GM20000 (cell line): ENCODE measurements at regions not wholly inside any gene's neighbourhood (a gene's known extent, or its start where the extent isn't known, plus 50 kb on each side); places are given as distances from the start of the nearest gene placed in this dataset.

Source experiments
- DNase-seq: peaks from one replicate; pipeline ENCODE4 v3.0.0; 2012; ENCODE audit warnings: low spot score
- TF ChIP-seq, protein P1 (sequence below): IDR thresholded peaks from 2 replicates; pipeline ENCODE4 v1.5.1; 2012; ENCODE audit warnings: mild to moderate bottlenecking, control low read depth; ENCODE audit errors: extremely low read depth, missing control alignments

DNA sequence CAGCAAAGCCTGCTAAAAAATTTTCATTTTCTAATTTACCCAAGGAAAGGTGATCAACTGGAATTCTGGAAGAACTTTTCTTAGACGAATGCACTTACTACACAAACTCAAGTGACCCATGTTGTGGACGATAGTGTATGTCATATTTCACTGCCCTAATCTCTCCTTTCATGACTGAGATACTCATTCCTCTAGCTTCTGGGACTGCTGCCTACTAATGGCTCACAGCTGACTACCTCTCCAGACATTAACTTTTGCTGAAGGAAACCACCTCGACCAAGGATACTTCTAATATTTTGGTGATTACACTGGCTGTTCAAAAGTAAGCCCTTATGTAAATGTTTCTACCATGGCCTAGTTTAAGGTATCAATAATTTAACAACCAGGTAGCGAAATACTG, 959.9 kb upstream of the GHITM start:
- DNase-seq: no peak
- TF ChIP-seq, protein P1, sequence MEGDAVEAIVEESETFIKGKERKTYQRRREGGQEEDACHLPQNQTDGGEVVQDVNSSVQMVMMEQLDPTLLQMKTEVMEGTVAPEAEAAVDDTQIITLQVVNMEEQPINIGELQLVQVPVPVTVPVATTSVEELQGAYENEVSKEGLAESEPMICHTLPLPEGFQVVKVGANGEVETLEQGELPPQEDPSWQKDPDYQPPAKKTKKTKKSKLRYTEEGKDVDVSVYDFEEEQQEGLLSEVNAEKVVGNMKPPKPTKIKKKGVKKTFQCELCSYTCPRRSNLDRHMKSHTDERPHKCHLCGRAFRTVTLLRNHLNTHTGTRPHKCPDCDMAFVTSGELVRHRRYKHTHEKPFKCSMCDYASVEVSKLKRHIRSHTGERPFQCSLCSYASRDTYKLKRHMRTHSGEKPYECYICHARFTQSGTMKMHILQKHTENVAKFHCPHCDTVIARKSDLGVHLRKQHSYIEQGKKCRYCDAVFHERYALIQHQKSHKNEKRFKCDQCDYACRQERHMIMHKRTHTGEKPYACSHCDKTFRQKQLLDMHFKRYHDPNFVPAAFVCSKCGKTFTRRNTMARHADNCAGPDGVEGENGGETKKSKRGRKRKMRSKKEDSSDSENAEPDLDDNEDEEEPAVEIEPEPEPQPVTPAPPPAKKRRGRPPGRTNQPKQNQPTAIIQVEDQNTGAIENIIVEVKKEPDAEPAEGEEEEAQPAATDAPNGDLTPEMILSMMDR: no peak

DNA sequence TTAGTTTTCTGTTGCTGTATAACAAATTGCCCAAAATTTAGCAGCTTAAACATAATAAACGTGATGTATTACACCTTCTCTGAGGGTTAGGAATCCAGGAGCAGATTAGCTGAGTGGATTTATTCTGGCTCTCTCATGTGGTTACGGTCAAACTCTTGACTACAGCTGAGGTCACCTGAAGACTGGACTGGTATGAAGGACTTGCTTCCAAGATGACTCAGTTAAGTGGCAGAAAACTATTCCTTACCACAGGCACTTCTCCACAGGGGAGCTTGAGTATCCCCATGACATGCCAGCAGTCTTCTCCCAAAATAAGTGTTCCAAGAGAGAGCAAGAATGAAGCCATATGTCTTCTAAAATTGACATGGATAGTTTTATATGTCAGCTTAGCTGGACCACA, 957.2 kb upstream of the GHITM start:
- TF ChIP-seq, protein P1: no peak
- no peak for DNase-seq

DNA sequence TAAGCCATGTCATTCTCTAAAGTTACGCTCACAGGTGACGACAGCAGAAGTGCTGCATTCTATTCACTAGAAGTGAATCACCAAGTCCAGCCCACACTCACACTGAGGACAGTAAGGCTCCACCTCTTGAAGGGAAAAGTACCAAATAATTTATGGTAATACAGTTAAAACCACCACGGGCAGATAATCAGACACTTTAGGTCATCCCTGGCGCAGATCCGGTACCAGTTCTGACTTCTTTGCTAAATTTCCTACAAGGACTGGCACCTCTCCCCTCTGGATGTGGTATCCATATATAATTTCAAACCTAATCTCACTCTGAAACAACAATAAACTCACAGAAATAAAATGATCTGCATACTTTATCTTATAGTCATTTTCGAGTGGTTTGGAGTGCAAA, 954.7 kb upstream of the GHITM start:
- TF ChIP-seq, protein P1: no peak
- no peak for DNase-seq

DNA sequence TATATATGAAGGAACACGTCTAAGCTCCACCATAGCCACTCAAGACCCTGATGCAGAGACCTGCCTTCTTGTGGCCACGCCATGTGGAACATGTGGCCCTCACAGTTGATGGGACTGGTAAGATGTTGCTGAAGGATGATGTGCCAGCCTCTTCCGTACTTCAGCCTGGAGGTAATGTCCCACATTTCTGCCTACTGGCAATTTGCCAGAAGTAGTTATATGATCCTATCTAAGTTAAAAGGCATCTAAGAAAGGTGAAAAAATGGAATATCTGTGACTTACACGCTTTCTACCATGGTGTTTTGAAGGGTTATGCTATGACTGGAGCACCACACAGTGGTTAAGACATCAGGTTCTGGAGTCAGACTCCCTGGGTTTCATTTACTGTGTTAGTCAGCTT, 948.7 kb upstream of the GHITM start:
- DNase-seq: no peak
- TF ChIP-seq, protein P1: no peak

DNA sequence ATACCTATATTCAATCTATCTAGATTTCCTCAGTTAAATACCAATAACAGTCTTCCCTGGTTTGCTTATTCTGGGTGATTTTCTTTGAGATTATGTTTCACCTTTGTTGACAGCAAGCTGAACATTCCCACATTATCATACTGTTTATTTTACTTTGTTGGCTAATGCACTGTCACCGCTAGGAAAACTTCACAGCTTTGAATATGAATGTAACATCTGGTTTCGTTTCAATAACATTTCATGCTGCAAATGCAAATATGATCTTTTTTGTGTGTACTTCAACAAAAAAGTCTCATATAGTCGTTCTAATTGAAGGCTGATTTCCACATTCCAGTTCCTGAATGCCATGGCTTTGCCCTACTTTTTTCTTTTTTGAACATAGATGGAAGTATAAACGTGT, 946.3 kb upstream of the GHITM start:
- TF ChIP-seq, protein P1: no peak
- no peak for DNase-seq

DNA sequence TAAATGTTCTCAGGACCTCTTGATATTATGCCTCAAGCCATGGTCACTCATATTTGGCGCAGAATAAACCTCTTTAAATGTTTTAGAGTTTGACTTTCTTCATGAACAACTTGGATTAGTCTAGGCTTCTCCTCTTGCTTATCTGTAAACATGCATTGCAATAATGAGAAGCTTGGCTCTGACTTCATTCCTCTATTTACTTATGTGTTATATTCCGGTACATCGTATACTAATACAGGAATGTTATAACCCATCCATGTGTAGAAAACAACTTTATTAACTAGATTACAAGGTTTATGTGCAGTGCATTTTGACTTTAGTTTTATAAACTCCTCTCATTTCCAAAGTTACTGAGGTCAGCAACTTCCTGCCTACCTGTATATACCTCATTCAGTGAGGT, 944.3 kb upstream of the GHITM start:
- TF ChIP-seq, protein P1: no peak
- no peak for DNase-seq

DNA sequence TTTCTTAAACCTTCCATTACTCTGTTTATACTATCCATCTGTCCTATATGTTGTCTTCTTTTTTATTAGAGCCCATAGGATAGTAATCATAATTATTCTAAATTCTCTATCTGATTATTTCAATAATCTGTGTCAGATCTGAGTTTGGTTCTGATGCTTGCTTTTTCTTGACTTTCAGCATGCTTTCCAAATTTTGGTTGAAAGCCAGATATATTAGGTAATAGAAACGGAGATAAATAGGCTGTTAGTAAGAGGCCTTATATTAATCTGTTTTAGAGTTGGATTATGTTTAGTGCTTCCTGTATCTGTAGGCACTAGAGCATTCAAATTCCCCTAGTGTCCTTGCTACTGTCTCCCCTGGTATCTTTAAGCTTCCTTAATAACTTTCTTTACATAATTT, 939.9 kb upstream of the GHITM start:
- no peak for DNase-seq
- TF ChIP-seq, protein P1: no peak

DNA sequence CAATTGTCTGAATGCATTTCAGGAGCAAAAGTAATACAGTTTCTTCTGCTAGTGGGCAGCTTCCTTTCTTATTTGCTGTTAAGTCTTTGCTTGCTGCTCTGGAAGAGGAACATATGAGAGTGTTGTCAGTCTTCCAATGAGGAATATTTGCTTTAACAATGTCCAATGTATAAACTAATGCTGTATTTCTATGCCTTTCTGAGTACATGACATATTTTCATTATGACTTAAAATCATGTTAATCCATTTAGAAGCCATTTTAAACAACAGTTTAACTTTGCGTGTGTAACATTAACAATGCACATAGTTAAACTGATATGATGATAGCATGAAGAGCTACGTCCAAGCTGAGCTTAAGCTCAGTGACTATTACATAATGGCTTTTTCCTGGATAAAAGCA, 933.4 kb upstream of the GHITM start:
- TF ChIP-seq, protein P1: no peak
- DNase-seq: no peak
